ENCODE measurements at regions not wholly inside any gene's neighbourhood (a gene's known extent, or its start where the extent isn't known, plus 50 kb on each side); places are given as distances from the start of the nearest gene placed in this dataset.

- no peak for TF ChIP-seq POLR2A (IDR thresholded peaks at IDR 0.05)
- TF ChIP-seq CTCF (IDR thresholded peaks at IDR 0.05): no peak
These were observed 109.5 kb downstream of the MAIP1 start for GRCh38 chr2:200064879-200065278.
